Gastrocnemius medialis (tissue), 4 donors: ENCODE measurements at regions not wholly inside any gene's neighbourhood (a gene's known extent, or its start where the extent isn't known, plus 50 kb on each side); places are given as distances from the start of the nearest gene placed in this dataset.

Experiments
- ATAC-seq, 2 donors: fragments of 150-250 bp; one replicate each; pipeline ENCODE4 v1.9.1; 2016
- DNase-seq, 2 donors: peaks; one replicate each; pipeline ENCODE4 v3.0.0-alpha.2; 2019
- H3K27ac ChIP-seq, 4 donors: fragments of 200-600 bp; sonication (generic); 1 replicate in 1 of 4; 2 replicates in 3 of 4; pipeline ENCODE4 v1.5.1; 2016 to 2018; ENCODE audit warnings: mild to moderate bottlenecking in 2 of 4, moderate library complexity in 1 of 4
- H3K27me3 ChIP-seq, 3 donors: fragments of 200-600 bp; sonication (generic) in 2 of 3; 1 replicate in 1 of 3; 2 replicates in 2 of 3; pipeline versions ENCODE4 v1.5.1 to v1.6.0; 2016 to 2019; ENCODE audit warnings: mild to moderate bottlenecking in 1 of 3, moderate library complexity in 1 of 3
- H3K36me3 ChIP-seq, 2 donors: fragments of 200-600 bp; sonication (generic) in 1 of 2; one replicate each; pipeline ENCODE4 v1.5.1; 2017 to 2018
- H3K4me1 ChIP-seq, 2 donors: fragments of 200-600 bp; sonication (generic) in 1 of 2; one replicate each; pipeline ENCODE4 v1.5.1; 2016 to 2017; ENCODE audit warnings: mild to moderate bottlenecking in 2 of 2
- H3K4me3 ChIP-seq, 4 donors: fragments of 200-600 bp; sonication (generic) in 3 of 4; 1 replicate in 1 of 4; 2 replicates in 3 of 4; pipeline ENCODE4 v1.5.1; 2016 to 2019; ENCODE audit warnings: mild to moderate bottlenecking in 2 of 4
- H3K9me3 ChIP-seq, 3 donors: fragments of 200-600 bp; sonication (generic) in 2 of 3; 1 replicate in 1 of 3; 2 replicates in 2 of 3; pipeline ENCODE4 v1.5.1; 2016 to 2019
- POLR2A ChIP-seq, 2 donors: fragments of 450-650 bp; IDR thresholded peaks; one replicate each; pipeline ENCODE4 v1.6.1; 2017; ENCODE audit warnings: antibody characterized with exemption in 2 of 2, mild to moderate bottlenecking in 2 of 2, moderate library complexity in 2 of 2
- in situ Hi-C, 4 donors: fragments of 200-750 bp; cut with MboI; loops; one replicate each; pipeline versions ENCODE4 v1.15.0 to v1.8.0; 2017; ENCODE audit warnings: low sequenced_read_pairs in 4 of 4
- intact Hi-C: fragments of 100-400 bp; cut with DNase I; formaldehyde crosslinking; loops from one replicate; pipeline ENCODE4 v1.15.1; 2023; ENCODE audit warnings: low total_unique reads
- TF ChIP-seq, protein P1 (sequence below), 5 experiments: fragments of 450-650 bp in 3 of 5; fragments of 200-600 bp in 2 of 5; sonication (generic) in 2 of 5; IDR thresholded peaks in 4 of 5; conservative IDR thresholded peaks in 1 of 5; 1 replicate in 4 of 5; 2 replicates in 1 of 5; pipeline ENCODE4 v1.5.1; 2016 to 2019; ENCODE audit warnings: antibody characterized with exemption in 5 of 5, mild to moderate bottlenecking in 3 of 5, moderate library complexity in 3 of 5

- ATAC-seq (no peak), DNase-seq (no peak)
- Histone ChIP-seq H3K4me1 (no peaks in the 10 kb centered on the region), H3K27me3 (no peaks in the 10 kb centered on the region), H3K4me3 (no peak overlapping the region), H3K9me3 (no peaks in the 10 kb centered on the region), H3K27ac (no peak overlapping the region), H3K36me3 (no peaks in the 10 kb centered on the region)
- in situ Hi-C loops, result no loop called here
- intact Hi-C loops, result no loop called here
- TF ChIP-seq POLR2A (IDR thresholded peaks at IDR 0.05), result no peak
- TF ChIP-seq, protein P1, sequence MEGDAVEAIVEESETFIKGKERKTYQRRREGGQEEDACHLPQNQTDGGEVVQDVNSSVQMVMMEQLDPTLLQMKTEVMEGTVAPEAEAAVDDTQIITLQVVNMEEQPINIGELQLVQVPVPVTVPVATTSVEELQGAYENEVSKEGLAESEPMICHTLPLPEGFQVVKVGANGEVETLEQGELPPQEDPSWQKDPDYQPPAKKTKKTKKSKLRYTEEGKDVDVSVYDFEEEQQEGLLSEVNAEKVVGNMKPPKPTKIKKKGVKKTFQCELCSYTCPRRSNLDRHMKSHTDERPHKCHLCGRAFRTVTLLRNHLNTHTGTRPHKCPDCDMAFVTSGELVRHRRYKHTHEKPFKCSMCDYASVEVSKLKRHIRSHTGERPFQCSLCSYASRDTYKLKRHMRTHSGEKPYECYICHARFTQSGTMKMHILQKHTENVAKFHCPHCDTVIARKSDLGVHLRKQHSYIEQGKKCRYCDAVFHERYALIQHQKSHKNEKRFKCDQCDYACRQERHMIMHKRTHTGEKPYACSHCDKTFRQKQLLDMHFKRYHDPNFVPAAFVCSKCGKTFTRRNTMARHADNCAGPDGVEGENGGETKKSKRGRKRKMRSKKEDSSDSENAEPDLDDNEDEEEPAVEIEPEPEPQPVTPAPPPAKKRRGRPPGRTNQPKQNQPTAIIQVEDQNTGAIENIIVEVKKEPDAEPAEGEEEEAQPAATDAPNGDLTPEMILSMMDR (IDR thresholded peaks at IDR 0.05 in 4 of 5, conservative IDR thresholded peaks at IDR 0.05 in 1 of 5), result no peak
Observed at GRCh38 chr6:115575285-115575684, 485.4 kb downstream of the FRK start.

- in situ Hi-C loops (no loop called here), intact Hi-C loops (no loop called here)
- H3K4me3 ChIP-seq, result no peak overlapping the region
Observed at GRCh38 chr6:115573861-115574260, 486.8 kb downstream of the FRK start.

DNA sequence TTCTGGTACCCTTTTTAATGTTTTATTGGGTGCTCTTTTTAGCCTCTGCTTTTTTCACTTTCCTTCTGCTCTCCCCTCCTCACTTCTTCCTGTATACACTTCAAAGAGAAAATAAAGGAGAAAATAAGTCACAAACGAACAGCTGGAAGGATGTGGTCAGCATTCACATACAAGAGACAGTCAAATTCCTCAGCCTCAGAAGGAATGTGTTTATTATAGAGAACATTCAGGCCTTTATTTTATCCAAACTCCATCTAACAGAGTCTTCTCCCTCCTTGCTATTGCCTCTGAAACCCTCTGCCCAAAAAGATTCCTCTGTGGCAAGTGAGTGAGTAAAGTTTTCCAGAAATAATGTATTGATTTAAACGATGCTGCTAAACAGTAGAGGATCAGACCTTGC lies 490.4 kb downstream of the FRK start:
- no peak for ATAC-seq
- no peak overlapping the region for H3K4me3 ChIP-seq
- H3K4me1 ChIP-seq, result no peaks in the 10 kb centered on the region
- H3K27ac ChIP-seq, result no peak overlapping the region
- intact Hi-C loops (no loop called here), in situ Hi-C loops (no loop called here)
- H3K27me3 ChIP-seq, result no peaks in the 10 kb centered on the region
- H3K9me3 ChIP-seq, result no peaks in the 10 kb centered on the region
- no peak for TF ChIP-seq POLR2A (IDR thresholded peaks at IDR 0.05)
- DNase-seq, result no peak
- no peaks in the 10 kb centered on the region for H3K36me3 ChIP-seq

More at GRCh38 chr6:115573861-115574260, 486.8 kb downstream of the FRK start:
- no peaks in the 10 kb centered on the region for H3K4me1 ChIP-seq
- TF ChIP-seq, protein P1 (IDR thresholded peaks at IDR 0.05 in 4 of 5, conservative IDR thresholded peaks at IDR 0.05 in 1 of 5), result no peak
- no peak for TF ChIP-seq POLR2A (IDR thresholded peaks at IDR 0.05)
- no peaks in the 10 kb centered on the region for H3K27me3 ChIP-seq
- H3K27ac ChIP-seq, result no peak overlapping the region
- ATAC-seq (no peak), DNase-seq (no peak)
- H3K9me3 ChIP-seq, result no peaks in the 10 kb centered on the region
- no peaks in the 10 kb centered on the region for H3K36me3 ChIP-seq

DNA sequence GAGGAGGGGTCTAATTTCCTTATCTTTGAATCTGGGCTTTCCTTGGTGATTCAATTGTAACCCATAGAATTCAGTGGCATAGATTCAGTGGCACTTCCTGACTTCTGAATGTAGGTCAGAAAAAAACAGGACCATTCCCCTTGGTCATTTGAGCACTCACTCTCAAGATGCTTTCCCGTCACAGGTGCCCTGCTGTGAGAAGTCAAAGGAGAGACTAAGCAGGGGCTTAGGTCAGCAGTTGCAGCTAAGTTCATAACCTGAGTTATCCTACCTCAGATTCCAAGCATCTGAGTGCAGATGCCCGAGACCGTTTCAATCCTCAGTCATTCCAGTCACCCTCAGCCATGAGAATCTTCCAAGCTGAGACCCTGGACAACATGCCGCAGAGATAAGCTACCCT lies 506.6 kb downstream of the FRK start:
- no peaks in the 10 kb centered on the region for H3K27me3 ChIP-seq
- no peak for DNase-seq
- H3K9me3 ChIP-seq, result no peaks in the 10 kb centered on the region
- intact Hi-C loops (no loop called here), in situ Hi-C loops (no loop called here)
- no peak for ATAC-seq
- no peak overlapping the region for H3K4me3 ChIP-seq
- no peak for TF ChIP-seq POLR2A (IDR thresholded peaks at IDR 0.05)
- TF ChIP-seq, protein P1 (IDR thresholded peaks at IDR 0.05 in 4 of 5, conservative IDR thresholded peaks at IDR 0.05 in 1 of 5), result no peak
- no peak overlapping the region for H3K27ac ChIP-seq
- no peaks in the 10 kb centered on the region for H3K4me1 ChIP-seq
- H3K36me3 ChIP-seq, result no peaks in the 10 kb centered on the region

DNA sequence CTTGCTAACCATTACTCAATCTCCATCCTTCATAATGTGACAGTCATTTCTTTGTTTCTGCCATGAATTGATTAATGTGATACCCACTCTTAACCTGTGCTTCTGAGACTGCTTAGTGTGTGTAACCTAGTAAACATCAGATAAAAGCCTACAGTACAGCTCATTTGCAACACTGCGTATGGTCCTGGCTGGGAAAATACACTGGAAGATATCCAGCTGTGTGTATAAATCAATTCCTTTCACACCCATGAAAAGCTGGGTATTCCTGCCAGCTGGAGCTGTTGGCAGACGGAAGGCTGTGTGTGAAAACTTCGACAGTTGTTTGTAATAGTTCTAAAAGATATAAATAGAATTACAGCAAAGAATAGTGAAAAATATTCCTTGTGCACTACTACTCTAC lies 509.2 kb downstream of the FRK start:
- no peak for ATAC-seq

More for the DNA sequence above, 509.2 kb downstream of the FRK start:
- no peaks in the 10 kb centered on the region for H3K36me3 ChIP-seq
- no peak for DNase-seq
- intact Hi-C loops, result no loop called here
- no peaks in the 10 kb centered on the region for H3K4me1 ChIP-seq
- no peak overlapping the region for H3K4me3 ChIP-seq
- in situ Hi-C loops, result no loop called here
- no peaks in the 10 kb centered on the region for H3K9me3 ChIP-seq
- TF ChIP-seq, protein P1 (IDR thresholded peaks at IDR 0.05 in 4 of 5, conservative IDR thresholded peaks at IDR 0.05 in 1 of 5), result no peak
- TF ChIP-seq POLR2A (IDR thresholded peaks at IDR 0.05), result no peak
- H3K27ac ChIP-seq, result no peak overlapping the region
- no peaks in the 10 kb centered on the region for H3K27me3 ChIP-seq
